NT2/D1 (cell line): ENCODE measurements at regions not wholly inside any gene's neighbourhood (a gene's known extent, or its start where the extent isn't known, plus 50 kb on each side); places are given as distances from the start of the nearest gene placed in this dataset.

Experiments used
- YY1 ChIP-seq: IDR thresholded peaks from 2 replicates; pipeline ENCODE4 v1.6.1; 2011; ENCODE audit not compliant: insufficient read length, insufficient read depth
- ZNF274 ChIP-seq: IDR thresholded peaks from 2 replicates; pipeline ENCODE4 v1.6.1; 2011; ENCODE audit warnings: mild to moderate bottlenecking, low read depth, low read length

DNA sequence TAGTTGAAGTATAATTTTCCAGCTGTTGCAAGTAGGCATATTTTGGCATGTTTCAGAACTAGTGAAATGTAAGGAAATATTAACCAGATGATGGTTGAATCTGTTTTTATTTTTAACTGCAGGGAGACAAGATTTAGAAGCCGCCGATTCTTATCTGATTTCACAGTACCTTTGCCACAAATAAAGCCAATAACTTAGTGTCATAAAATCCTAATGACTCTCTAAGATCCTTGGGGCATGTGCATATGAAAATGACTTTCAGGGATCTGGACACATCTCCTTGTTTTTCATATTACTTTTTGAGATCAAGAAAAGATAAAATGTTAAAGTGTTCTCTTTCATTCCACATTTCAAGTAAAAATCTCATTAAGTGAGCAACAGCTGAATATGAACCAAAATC is 125.8 kb upstream of the CNTLN start:
- TF ChIP-seq YY1 (no peak), ZNF274 (no peak)
